HCT116 (cell line): ENCODE measurements at regions not wholly inside any gene's neighbourhood (a gene's known extent, or its start where the extent isn't known, plus 50 kb on each side); places are given as distances from the start of the nearest gene placed in this dataset.

Experiments
- ATAC-seq: fragments of 200-7000 bp; cut with Tn5 transposase; 2 replicates; pipeline ENCODE4 v1.9.1; 2020; ENCODE audit warnings: mild to moderate bottlenecking, moderate library complexity
- BruUV-seq: library from RNA; stranded (reverse); fragments of 400-500 nt; replicated peaks from 2 replicates; lab custom pipeline; 2021; lab: Mats Ljungman, UMichigan
- CTCF ChIA-PET: fragments of 300-600 bp; sonication (Branson Sonifier 250); formaldehyde crosslinking; loops from one replicate; lab custom pipeline; 2021; ENCODE audit warnings: antibody characterized with exemption; lab: Charles Lee
- POLR2A ChIA-PET: fragments of 300-600, 350-600 bp; sonication (Branson Sonifier 250); formaldehyde crosslinking; loops from one replicate; lab custom pipeline; 2021; ENCODE audit warnings: antibody characterized with exemption; lab: Charles Lee
- RAD21 ChIA-PET, 2 experiments: fragments of 300-600 bp; sonication (Branson Sonifier 250); formaldehyde crosslinking; loops; one replicate each; lab custom pipeline; 2023; ENCODE audit warnings: low total read pairs in 2 of 2; ENCODE audit not compliant: uncharacterized antibody in 2 of 2, unreplicated experiment in 2 of 2, low non-redundant PET in 1 of 2; lab: Charles Lee
- DNase-seq: peaks from one replicate; pipeline ENCODE4 v3.0.0-alpha.2; 2010; ENCODE audit warnings: low read depth, low spot score
- H2AFZ ChIP-seq: fragments of 200-600 bp; shearing (Covaris generic), sonication (generic); 2 replicates; pipeline ENCODE4 v1.6.1; 2017; ENCODE audit warnings: low read depth, mixed run types, mixed read lengths, antibody characterized with exemption, low read length; ENCODE audit not compliant: poor library complexity, severe bottlenecking
- H3K27ac ChIP-seq: 2 replicates; pipeline ENCODE4 v1.5.1; 2012; ENCODE audit warnings: low read depth, low read length
- H3K27me3 ChIP-seq: fragments of 200-600 bp; sonication (generic); 2 replicates; pipeline ENCODE4 v1.6.1; 2016; ENCODE audit warnings: mixed run types, low read length, mixed read lengths; ENCODE audit not compliant: insufficient read depth
- H3K36me3 ChIP-seq, 2 experiments: fragments of 200-500 bp in 1 of 2; fragments of 200-600 bp in 1 of 2; sonication (Bioruptor generic) in 1 of 2; sonication (generic) in 1 of 2; 2 replicates each; pipeline versions ENCODE4 v1.5.1 to v1.6.1; 2014 to 2016; ENCODE audit warnings: low read length in 2 of 2, inconsistent platforms in 1 of 2, mixed read lengths in 1 of 2, mixed run types in 1 of 2; ENCODE audit not compliant: insufficient read depth in 2 of 2, control insufficient read depth in 1 of 2
- H3K4me1 ChIP-seq, 2 experiments: fragments of 200-600 bp in 1 of 2; sonication (generic) in 1 of 2; 2 replicates each; pipeline versions ENCODE4 v1.5.1 to v1.6.1; 2012 to 2017; ENCODE audit warnings: low read length in 2 of 2, inconsistent platforms in 1 of 2, mild to moderate bottlenecking in 1 of 2, mixed read lengths in 1 of 2, mixed run types in 1 of 2, moderate library complexity in 1 of 2; ENCODE audit not compliant: insufficient read depth in 2 of 2, control insufficient read depth in 1 of 2
- H3K4me2 ChIP-seq: fragments of 200-600 bp; sonication (generic); 2 replicates; pipeline ENCODE4 v1.6.1; 2017; ENCODE audit warnings: mixed run types, low read length, mixed read lengths
- H3K4me3 ChIP-seq, 2 experiments: fragments of 200-600 bp in 1 of 2; sonication (generic) in 1 of 2; replicated peaks in 1 of 2; 2 replicates each; pipeline ENCODE4 v1.5.1; 2011 to 2016; ENCODE audit warnings: low read length in 2 of 2, control low read depth in 1 of 2, low read depth in 1 of 2, mild to moderate bottlenecking in 1 of 2, mixed read lengths in 1 of 2, mixed run types in 1 of 2
- H3K79me2 ChIP-seq: fragments of 200-600 bp; sonication (generic); 2 replicates; pipeline ENCODE4 v1.6.1; 2017; ENCODE audit warnings: mild to moderate bottlenecking, mixed run types, low read length, moderate library complexity, mixed read lengths; ENCODE audit not compliant: insufficient read depth
- H3K9ac ChIP-seq: fragments of 200-600 bp; sonication (generic); 2 replicates; pipeline ENCODE4 v1.6.1; 2016; ENCODE audit warnings: low read length, mixed read lengths
- H3K9me2 ChIP-seq: fragments of 200-600 bp; sonication (generic), shearing (Covaris generic); 2 replicates; pipeline ENCODE4 v1.6.1; 2017; ENCODE audit warnings: mixed run types, mild to moderate bottlenecking, moderate library complexity; ENCODE audit not compliant: insufficient read depth
- H3K9me3 ChIP-seq, 2 experiments: fragments of 200-500 bp in 1 of 2; fragments of 200-600 bp in 1 of 2; sonication (Bioruptor generic) in 1 of 2; sonication (generic) in 1 of 2; 2 replicates each; pipeline ENCODE4 v1.6.1; 2014 to 2017; ENCODE audit warnings: low read length in 2 of 2, mixed read lengths in 2 of 2, inconsistent platforms in 1 of 2, low read depth in 1 of 2, mild to moderate bottlenecking in 1 of 2, mixed run types in 1 of 2, moderate library complexity in 1 of 2; ENCODE audit not compliant: control insufficient read depth in 1 of 2, insufficient read depth in 1 of 2
- H4K20me1 ChIP-seq: fragments of 200-600 bp; sonication (generic), shearing (Covaris generic); 2 replicates; pipeline ENCODE4 v1.6.1; 2017; ENCODE audit warnings: mixed run types, mild to moderate bottlenecking, moderate library complexity; ENCODE audit not compliant: insufficient read depth
- CEBPB ChIP-seq: IDR thresholded peaks from 2 replicates; pipeline ENCODE4 v1.6.1; 2012; ENCODE audit warnings: low read depth
- EGR1 ChIP-seq: IDR thresholded peaks from 2 replicates; pipeline ENCODE4 v1.6.1; 2012; ENCODE audit warnings: low read depth
- ELF1 ChIP-seq: IDR thresholded peaks from 2 replicates; pipeline ENCODE4 v1.6.1; 2012; ENCODE audit warnings: low read depth, borderline replicate concordance
- EZH2 ChIP-seq: fragments of 200-600 bp; sonication (generic); IDR thresholded peaks from 2 replicates; pipeline ENCODE4 v1.6.1; 2017; ENCODE audit warnings: antibody characterized with exemption, mixed run types
- EZH2phosphoT487 ChIP-seq: fragments of 200-600 bp; IDR thresholded peaks from 2 replicates; pipeline ENCODE4 v1.6.1; 2018; ENCODE audit warnings: antibody characterized with exemption, borderline replicate concordance
- FOSL1 ChIP-seq: IDR thresholded peaks from 2 replicates; pipeline ENCODE4 v1.6.1; 2012; ENCODE audit warnings: low read depth
- POLR2A ChIP-seq: IDR thresholded peaks from 2 replicates; pipeline ENCODE4 v1.7.0; 2011; ENCODE audit warnings: borderline replicate concordance; ENCODE audit not compliant: insufficient read depth, insufficient read length; ENCODE audit errors: extremely low read depth
- POLR2AphosphoS5 ChIP-seq: IDR thresholded peaks from 2 replicates; pipeline ENCODE4 v1.6.1; 2011; ENCODE audit warnings: mild to moderate bottlenecking, low read depth, low read length, moderate library complexity
- SRF ChIP-seq: IDR thresholded peaks from 2 replicates; pipeline ENCODE4 v1.6.1; 2012; ENCODE audit warnings: low read depth
- TCF7L2 ChIP-seq: IDR thresholded peaks from 2 replicates; pipeline ENCODE4 v1.7.0; 2011; ENCODE audit warnings: borderline replicate concordance, inconsistent platforms; ENCODE audit not compliant: insufficient read depth, insufficient read length; ENCODE audit errors: extremely low read depth
- ZFX ChIP-seq: fragments of 450-650 bp; IDR thresholded peaks from 2 replicates; pipeline ENCODE4 v1.6.1; 2017
- ZNF274 ChIP-seq: fragments of 200-500 bp; sonication (Bioruptor generic); IDR thresholded peaks from 2 replicates; pipeline ENCODE4 v1.6.1; 2014; ENCODE audit warnings: mild to moderate bottlenecking, low read depth, low read length, inconsistent platforms
- intact Hi-C: fragments of 100-400 bp; cut with micrococcal nuclease; formaldehyde crosslinking; loops from 2 replicates; pipeline ENCODE4 v1.10.0; 2022
- TF ChIP-seq, protein P1 (sequence below): IDR thresholded peaks from 2 replicates; pipeline ENCODE4 v1.6.1; 2012

DNA sequence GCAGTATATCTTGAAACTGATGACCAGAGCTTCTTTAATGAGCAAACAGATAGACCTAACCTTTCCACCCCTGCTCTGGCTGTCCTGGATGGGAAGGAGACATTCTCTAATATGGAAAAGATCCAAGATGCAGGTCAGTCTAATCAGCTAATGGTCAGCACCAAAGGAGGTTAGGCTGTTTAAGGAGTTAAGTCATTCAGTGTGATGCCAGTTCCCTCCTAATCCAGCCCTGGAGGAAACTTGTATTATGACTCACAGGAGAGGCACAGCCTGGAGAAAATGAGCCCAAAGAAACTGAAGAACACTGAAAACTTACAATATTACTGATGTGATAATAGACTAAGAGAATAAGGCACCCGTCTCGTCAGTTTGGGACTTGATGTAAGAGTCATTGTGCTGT is 323.0 kb downstream of the HNRNPD start:
- Histone ChIP-seq H2AFZ (no peak overlapping the region), H3K4me3 (no peak overlapping the region), H3K9me2 (no peaks in the 10 kb centered on the region), H4K20me1 (no peaks in the 10 kb centered on the region), H3K9me3 (no peaks in the 10 kb centered on the region), H3K27ac (no peak overlapping the region), H3K4me1 (no peaks in the 10 kb centered on the region), H3K9ac (no peak overlapping the region), H3K27me3 (peaks cover 6% of the 10 kb centered on the region), H3K36me3 (no peaks in the 10 kb centered on the region), H3K79me2 (no peaks in the 10 kb centered on the region), H3K4me2 (no peak overlapping the region)
- ChIA-PET RAD21 (no interaction called here), CTCF (no interaction called here), POLR2A (no interaction called here)
- ATAC-seq (no peak), DNase-seq (no peak)
- intact Hi-C loops: no loop called here
- no TSS peak for BruUV-seq
- TF ChIP-seq FOSL1 (no peak), ELF1 (no peak), CEBPB (no peak), POLR2AphosphoS5 (no peak), EGR1 (no peak), ZNF274 (no peak), ZFX (no peak), SRF (no peak), POLR2A (no peak)
- TF ChIP-seq, protein P1, sequence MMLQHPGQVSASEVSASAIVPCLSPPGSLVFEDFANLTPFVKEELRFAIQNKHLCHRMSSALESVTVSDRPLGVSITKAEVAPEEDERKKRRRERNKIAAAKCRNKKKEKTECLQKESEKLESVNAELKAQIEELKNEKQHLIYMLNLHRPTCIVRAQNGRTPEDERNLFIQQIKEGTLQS: no peak

DNA sequence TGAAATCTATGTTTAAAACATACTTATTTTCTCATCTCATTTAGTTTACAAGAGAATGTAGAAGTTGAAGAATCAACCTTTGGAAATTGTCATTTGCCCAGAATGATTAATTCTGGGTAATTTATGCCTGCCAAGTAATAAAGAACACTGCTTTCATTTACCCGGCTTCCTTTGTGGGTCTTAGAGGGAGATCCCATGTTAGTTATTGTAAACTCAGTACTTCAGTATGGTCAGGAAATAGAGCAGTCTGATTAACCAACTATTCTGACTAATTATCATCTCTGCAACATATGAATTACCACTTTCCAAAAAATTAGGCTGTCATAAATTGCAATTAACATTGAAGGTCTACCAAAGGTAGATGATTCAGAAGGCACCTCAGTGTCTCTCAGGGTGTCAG is 324.5 kb downstream of the HNRNPD start:
- TF ChIP-seq TCF7L2: no peak
- TF ChIP-seq EZH2: no peak
- no peak for TF ChIP-seq EZH2phosphoT487
- no peak for TF ChIP-seq SRF
- TF ChIP-seq, all 23 proteins: peak for 0
- Histone ChIP-seq H3K27me3 (peaks cover 6% of the 10 kb centered on the region), H3K4me1 (no peaks in the 10 kb centered on the region), H3K9me2 (no peaks in the 10 kb centered on the region), H3K4me2 (no peak overlapping the region), H3K27ac (no peak overlapping the region), H3K9ac (no peak overlapping the region), H3K4me3 (no peak overlapping the region), H3K79me2 (no peaks in the 10 kb centered on the region), H3K9me3 (no peaks in the 10 kb centered on the region), H2AFZ (no peak overlapping the region), H4K20me1 (no peaks in the 10 kb centered on the region), H3K36me3 (no peaks in the 10 kb centered on the region)
- DNase-seq (no peak), ATAC-seq (no peak)
- ChIA-PET POLR2A (no interaction called here), CTCF (no interaction called here), RAD21 (no interaction called here)
- no TSS peak for BruUV-seq
- intact Hi-C loops: no loop called here
